ENCODE measurements at regions not wholly inside any gene's neighbourhood (a gene's known extent, or its start where the extent isn't known, plus 50 kb on each side); places are given as distances from the start of the nearest gene placed in this dataset.

DNA sequence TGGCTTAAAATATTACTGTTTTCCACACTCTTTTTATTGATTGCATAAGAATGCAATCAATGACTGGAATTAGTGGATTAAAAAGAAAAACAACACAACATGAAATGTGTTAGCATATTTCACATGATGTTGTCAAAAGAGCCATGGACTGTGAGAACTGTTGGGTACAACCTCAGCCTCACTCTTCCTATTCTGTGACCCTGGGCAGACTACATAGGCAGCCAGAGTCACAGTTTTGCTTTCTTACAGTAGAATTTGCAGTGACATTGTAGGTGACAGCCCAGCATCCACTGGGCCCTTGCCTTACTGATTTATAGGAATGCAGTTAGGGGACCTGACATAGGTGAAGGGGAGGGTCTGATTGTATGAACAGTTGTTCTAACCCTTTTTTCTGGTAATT, 471.4 kb upstream of the SLC35B3 start:
- intact Hi-C loops (cut with micrococcal nuclease; ENCODE audit: unreplicated experiment) (no loop called here), in situ Hi-C loops (cut with HindIII; ENCODE audit: low pct_unique_long_range_greater_than_20kb, low sequenced_read_pairs) (no loop called here)
- Histone ChIP-seq H3K27me3 (ENCODE audit: control insufficient read depth, insufficient read depth, low read length) (no peaks in the 10 kb centered on the region), H3K4me3 (ENCODE audit: low read depth in 2 of 2, low read length in 2 of 2) (no peak overlapping the region), H3K9me3 (ENCODE audit: control insufficient read depth, insufficient read depth, low read depth, low read length) (no peaks in the 10 kb centered on the region), H3K4me1 (ENCODE audit: control insufficient read depth, insufficient read depth, low read length) (no peaks in the 10 kb centered on the region), H3K36me3 (ENCODE audit: control insufficient read depth, insufficient read depth, low read length) (no peaks in the 10 kb centered on the region), H3K27ac (ENCODE audit: low read length) (no peak overlapping the region)
- ATAC-seq (no peak), DNase-seq (ENCODE audit: low read depth, low spot score) (no peak)
- BruUV-seq (replicated peaks): no TSS peak
- ChIA-PET POLR2A (no interaction called here), CTCF (no interaction called here)
- TF ChIP-seq TCF7L2 (IDR thresholded peaks at IDR 0.05; ENCODE audit: low read depth, low read length) (no peak), POLR2AphosphoS5 (IDR thresholded peaks at IDR 0.05; ENCODE audit: low read depth, low read length) (no peak), SIN3A (IDR thresholded peaks at IDR 0.05; ENCODE audit: borderline replicate concordance, insufficient read depth, low read depth, low read length) (no peak)
- TF ChIP-seq, protein P1, sequence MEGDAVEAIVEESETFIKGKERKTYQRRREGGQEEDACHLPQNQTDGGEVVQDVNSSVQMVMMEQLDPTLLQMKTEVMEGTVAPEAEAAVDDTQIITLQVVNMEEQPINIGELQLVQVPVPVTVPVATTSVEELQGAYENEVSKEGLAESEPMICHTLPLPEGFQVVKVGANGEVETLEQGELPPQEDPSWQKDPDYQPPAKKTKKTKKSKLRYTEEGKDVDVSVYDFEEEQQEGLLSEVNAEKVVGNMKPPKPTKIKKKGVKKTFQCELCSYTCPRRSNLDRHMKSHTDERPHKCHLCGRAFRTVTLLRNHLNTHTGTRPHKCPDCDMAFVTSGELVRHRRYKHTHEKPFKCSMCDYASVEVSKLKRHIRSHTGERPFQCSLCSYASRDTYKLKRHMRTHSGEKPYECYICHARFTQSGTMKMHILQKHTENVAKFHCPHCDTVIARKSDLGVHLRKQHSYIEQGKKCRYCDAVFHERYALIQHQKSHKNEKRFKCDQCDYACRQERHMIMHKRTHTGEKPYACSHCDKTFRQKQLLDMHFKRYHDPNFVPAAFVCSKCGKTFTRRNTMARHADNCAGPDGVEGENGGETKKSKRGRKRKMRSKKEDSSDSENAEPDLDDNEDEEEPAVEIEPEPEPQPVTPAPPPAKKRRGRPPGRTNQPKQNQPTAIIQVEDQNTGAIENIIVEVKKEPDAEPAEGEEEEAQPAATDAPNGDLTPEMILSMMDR (IDR thresholded peaks at IDR 0.05): no peak
- TF ChIP-seq, protein P2, sequence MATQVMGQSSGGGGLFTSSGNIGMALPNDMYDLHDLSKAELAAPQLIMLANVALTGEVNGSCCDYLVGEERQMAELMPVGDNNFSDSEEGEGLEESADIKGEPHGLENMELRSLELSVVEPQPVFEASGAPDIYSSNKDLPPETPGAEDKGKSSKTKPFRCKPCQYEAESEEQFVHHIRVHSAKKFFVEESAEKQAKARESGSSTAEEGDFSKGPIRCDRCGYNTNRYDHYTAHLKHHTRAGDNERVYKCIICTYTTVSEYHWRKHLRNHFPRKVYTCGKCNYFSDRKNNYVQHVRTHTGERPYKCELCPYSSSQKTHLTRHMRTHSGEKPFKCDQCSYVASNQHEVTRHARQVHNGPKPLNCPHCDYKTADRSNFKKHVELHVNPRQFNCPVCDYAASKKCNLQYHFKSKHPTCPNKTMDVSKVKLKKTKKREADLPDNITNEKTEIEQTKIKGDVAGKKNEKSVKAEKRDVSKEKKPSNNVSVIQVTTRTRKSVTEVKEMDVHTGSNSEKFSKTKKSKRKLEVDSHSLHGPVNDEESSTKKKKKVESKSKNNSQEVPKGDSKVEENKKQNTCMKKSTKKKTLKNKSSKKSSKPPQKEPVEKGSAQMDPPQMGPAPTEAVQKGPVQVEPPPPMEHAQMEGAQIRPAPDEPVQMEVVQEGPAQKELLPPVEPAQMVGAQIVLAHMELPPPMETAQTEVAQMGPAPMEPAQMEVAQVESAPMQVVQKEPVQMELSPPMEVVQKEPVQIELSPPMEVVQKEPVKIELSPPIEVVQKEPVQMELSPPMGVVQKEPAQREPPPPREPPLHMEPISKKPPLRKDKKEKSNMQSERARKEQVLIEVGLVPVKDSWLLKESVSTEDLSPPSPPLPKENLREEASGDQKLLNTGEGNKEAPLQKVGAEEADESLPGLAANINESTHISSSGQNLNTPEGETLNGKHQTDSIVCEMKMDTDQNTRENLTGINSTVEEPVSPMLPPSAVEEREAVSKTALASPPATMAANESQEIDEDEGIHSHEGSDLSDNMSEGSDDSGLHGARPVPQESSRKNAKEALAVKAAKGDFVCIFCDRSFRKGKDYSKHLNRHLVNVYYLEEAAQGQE (IDR thresholded peaks at IDR 0.05; ENCODE audit: insufficient read depth in 1 of 2, low read depth in 2 of 2, low read length in 1 of 2): no peak

DNA sequence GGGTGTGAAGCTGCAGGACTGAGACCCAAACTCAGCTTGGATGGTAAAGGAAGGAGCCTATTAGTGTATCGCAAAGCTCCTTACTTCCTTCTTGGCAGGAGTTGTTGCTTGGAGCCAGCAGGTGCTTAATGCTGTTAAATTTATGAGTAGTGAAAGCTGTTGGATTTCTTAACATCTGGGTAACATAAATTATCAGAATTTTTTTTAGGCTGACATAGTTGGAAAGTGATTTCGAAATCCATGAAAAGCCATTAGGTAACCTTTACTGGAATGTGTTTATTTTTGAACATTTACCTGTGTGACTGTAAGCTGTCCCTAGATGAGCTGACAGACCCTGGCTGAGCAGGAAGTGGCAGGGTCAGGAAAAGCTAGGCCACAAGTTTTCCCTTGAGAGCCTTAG, 470.4 kb upstream of the SLC35B3 start:
- intact Hi-C loops (cut with micrococcal nuclease; ENCODE audit: unreplicated experiment) (no loop called here), in situ Hi-C loops (cut with HindIII; ENCODE audit: low pct_unique_long_range_greater_than_20kb, low sequenced_read_pairs) (no loop called here)
- Histone ChIP-seq H3K27me3 (ENCODE audit: control insufficient read depth, insufficient read depth, low read length) (no peaks in the 10 kb centered on the region), H3K27ac (ENCODE audit: low read length) (no peak overlapping the region), H3K4me1 (ENCODE audit: control insufficient read depth, insufficient read depth, low read length) (no peaks in the 10 kb centered on the region), H3K4me3 (ENCODE audit: low read depth in 2 of 2, low read length in 2 of 2) (no peak overlapping the region), H3K9me3 (ENCODE audit: control insufficient read depth, insufficient read depth, low read depth, low read length) (no peaks in the 10 kb centered on the region), H3K36me3 (ENCODE audit: control insufficient read depth, insufficient read depth, low read length) (no peaks in the 10 kb centered on the region)
- TF ChIP-seq TCF7L2 (IDR thresholded peaks at IDR 0.05; ENCODE audit: low read depth, low read length) (no peak), SIN3A (IDR thresholded peaks at IDR 0.05; ENCODE audit: borderline replicate concordance, insufficient read depth, low read depth, low read length) (no peak), POLR2AphosphoS5 (IDR thresholded peaks at IDR 0.05; ENCODE audit: low read depth, low read length) (no peak)
- TF ChIP-seq, protein P1 (IDR thresholded peaks at IDR 0.05): no peak
- TF ChIP-seq, protein P2 (IDR thresholded peaks at IDR 0.05; ENCODE audit: insufficient read depth in 1 of 2, low read depth in 2 of 2, low read length in 1 of 2): no peak
- ChIA-PET POLR2A (no interaction called here), CTCF (no interaction called here)
- BruUV-seq (replicated peaks): no TSS peak
- ATAC-seq (no peak), DNase-seq (ENCODE audit: low read depth, low spot score) (no peak)

All from Panc1 (cell line).